SU-DHL-6 (cell line): ENCODE measurements at regions not wholly inside any gene's neighbourhood (a gene's known extent, or its start where the extent isn't known, plus 50 kb on each side); places are given as distances from the start of the nearest gene placed in this dataset.

Experiments used
- H2AFZ ChIP-seq: fragments of 200-600 bp; sonication (generic); 2 replicates; pipeline ENCODE4 v1.6.1; 2014; ENCODE audit warnings: low read depth, mild to moderate bottlenecking, moderate library complexity, mixed read lengths, antibody characterized with exemption, low read length; ENCODE audit not compliant: severe bottlenecking
- H3F3A ChIP-seq: fragments of 200-600 bp; shearing (Covaris generic); 2 replicates; pipeline ENCODE4 v1.6.0; 2016; ENCODE audit warnings: antibody characterized with exemption, mild to moderate bottlenecking; ENCODE audit not compliant: insufficient read depth
- H3K27ac ChIP-seq: fragments of 200-600 bp; sonication (generic); 2 replicates; pipeline ENCODE4 v1.5.1; 2016; ENCODE audit warnings: low read depth, mild to moderate bottlenecking, low read length, moderate library complexity, mixed read lengths
- H3K27me3 ChIP-seq: fragments of 200-600 bp; sonication (generic), shearing (Covaris generic); 2 replicates; pipeline ENCODE4 v1.6.0; 2014; ENCODE audit warnings: mild to moderate bottlenecking, low read length
- H3K36me3 ChIP-seq: fragments of 200-600 bp; sonication (generic); 2 replicates; pipeline ENCODE4 v1.6.1; 2014; ENCODE audit warnings: mild to moderate bottlenecking, low read length, mixed read lengths
- H3K4me2 ChIP-seq: fragments of 300-600, 200-600 bp; shearing (Covaris generic), sonication (generic); 2 replicates; pipeline ENCODE4 v1.6.0; 2014; ENCODE audit warnings: low read length, low read depth, mild to moderate bottlenecking; ENCODE audit not compliant: poor library complexity, severe bottlenecking
- H3K4me3 ChIP-seq: fragments of 200-600 bp; sonication (generic); 2 replicates; pipeline ENCODE4 v1.5.1; 2014; ENCODE audit warnings: antibody characterized with exemption, low read length, mild to moderate bottlenecking, mixed read lengths; ENCODE audit not compliant: insufficient read depth, poor library complexity, severe bottlenecking
- H3K79me2 ChIP-seq: fragments of 200-600 bp; sonication (generic); 2 replicates; pipeline ENCODE4 v1.6.1; 2014; ENCODE audit warnings: mild to moderate bottlenecking, low read length, moderate library complexity; ENCODE audit not compliant: insufficient read depth
- H3K9ac ChIP-seq: fragments of 200-600 bp; sonication (generic); 2 replicates; pipeline ENCODE4 v1.7.0; 2014; ENCODE audit warnings: mild to moderate bottlenecking, low read length
- H3K9me2 ChIP-seq: fragments of 200-600 bp; sonication (generic); replicated peaks from 2 replicates; pipeline ENCODE4 v1.6.1; 2014; ENCODE audit warnings: low read length; ENCODE audit not compliant: insufficient read depth
- H3K9me3 ChIP-seq: fragments of 200-600 bp; sonication (generic); 2 replicates; pipeline ENCODE4 v1.6.1; 2014; ENCODE audit warnings: low read length, mixed read lengths; ENCODE audit not compliant: insufficient read depth
- H4K20me1 ChIP-seq: fragments of 200-600 bp; sonication (generic); 2 replicates; pipeline ENCODE4 v1.6.1; 2014; ENCODE audit warnings: low read depth, mild to moderate bottlenecking, antibody characterized with exemption, low read length, moderate library complexity, mixed read lengths
- EZH2phosphoT487 ChIP-seq: fragments of 200-600 bp; sonication (generic), shearing (Covaris generic); conservative IDR thresholded peaks from 2 replicates; pipeline ENCODE4 v1.6.1; 2018; ENCODE audit warnings: mild to moderate bottlenecking, antibody characterized with exemption, low read length, moderate library complexity, mixed read lengths
- TF ChIP-seq, protein P1 (sequence below): fragments of 200-600 bp; sonication (generic); IDR thresholded peaks from one replicate; pipeline ENCODE4 v1.5.1; 2017; ENCODE audit warnings: antibody characterized with exemption, mild to moderate bottlenecking, low read length, moderate library complexity; ENCODE audit not compliant: insufficient read depth, poor library complexity, severe bottlenecking

DNA sequence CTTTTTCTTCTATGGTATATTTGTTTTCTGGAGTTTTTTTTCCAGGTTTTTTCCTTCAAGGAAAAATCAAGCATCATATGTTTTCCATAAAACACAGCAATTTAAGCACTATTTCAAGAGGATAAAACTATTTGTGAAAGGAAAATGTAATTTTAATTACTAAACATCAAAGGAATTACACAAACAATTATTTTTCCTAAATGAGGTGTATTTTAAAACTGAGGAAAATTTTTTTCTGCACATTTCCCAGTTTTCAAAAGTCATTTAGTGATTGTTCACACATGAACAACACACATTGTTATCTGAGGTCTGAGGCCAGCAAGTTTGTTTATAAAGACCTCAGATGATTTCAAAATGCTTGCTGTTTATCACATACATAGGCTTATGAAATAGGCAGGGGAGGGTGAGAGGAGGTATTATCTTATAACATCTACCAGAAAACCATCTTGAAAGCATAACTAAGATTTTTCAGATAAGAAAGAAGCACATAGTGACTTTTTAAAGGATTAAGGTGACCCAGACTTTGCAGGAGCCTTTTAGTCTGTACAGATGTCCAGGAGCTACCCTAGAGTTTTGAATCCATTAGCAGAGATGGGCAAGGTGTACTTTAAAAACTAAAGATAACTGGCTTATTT is 381.6 kb downstream of the GJA1 start:
- Histone ChIP-seq H3K9ac (no peak overlapping the region), H3F3A (no peaks in the 10 kb centered on the region), H3K79me2 (no peaks in the 10 kb centered on the region), H3K36me3 (no peaks in the 10 kb centered on the region), H2AFZ (no peak overlapping the region), H3K4me2 (no peak overlapping the region), H3K27me3 (no peaks in the 10 kb centered on the region), H3K9me2 (no peaks in the 10 kb centered on the region), H3K9me3 (peaks cover 8% of the 10 kb centered on the region; the same call in 1 of the 2 replicates), H4K20me1 (no peaks in the 10 kb centered on the region), H3K4me3 (no peak overlapping the region), H3K27ac (no peak overlapping the region)
- TF ChIP-seq EZH2phosphoT487, result no peak
- TF ChIP-seq, protein P1, sequence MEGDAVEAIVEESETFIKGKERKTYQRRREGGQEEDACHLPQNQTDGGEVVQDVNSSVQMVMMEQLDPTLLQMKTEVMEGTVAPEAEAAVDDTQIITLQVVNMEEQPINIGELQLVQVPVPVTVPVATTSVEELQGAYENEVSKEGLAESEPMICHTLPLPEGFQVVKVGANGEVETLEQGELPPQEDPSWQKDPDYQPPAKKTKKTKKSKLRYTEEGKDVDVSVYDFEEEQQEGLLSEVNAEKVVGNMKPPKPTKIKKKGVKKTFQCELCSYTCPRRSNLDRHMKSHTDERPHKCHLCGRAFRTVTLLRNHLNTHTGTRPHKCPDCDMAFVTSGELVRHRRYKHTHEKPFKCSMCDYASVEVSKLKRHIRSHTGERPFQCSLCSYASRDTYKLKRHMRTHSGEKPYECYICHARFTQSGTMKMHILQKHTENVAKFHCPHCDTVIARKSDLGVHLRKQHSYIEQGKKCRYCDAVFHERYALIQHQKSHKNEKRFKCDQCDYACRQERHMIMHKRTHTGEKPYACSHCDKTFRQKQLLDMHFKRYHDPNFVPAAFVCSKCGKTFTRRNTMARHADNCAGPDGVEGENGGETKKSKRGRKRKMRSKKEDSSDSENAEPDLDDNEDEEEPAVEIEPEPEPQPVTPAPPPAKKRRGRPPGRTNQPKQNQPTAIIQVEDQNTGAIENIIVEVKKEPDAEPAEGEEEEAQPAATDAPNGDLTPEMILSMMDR, result no peak

GRCh38 chr6:121823437-121823851 is 388.0 kb downstream of the GJA1 start:
- no peak for TF ChIP-seq EZH2phosphoT487
- TF ChIP-seq, protein P1, result no peak
- H3K4me3 ChIP-seq, result no peak overlapping the region
- no peaks in the 10 kb centered on the region for H3K27me3 ChIP-seq
- no peak overlapping the region for H3K9ac ChIP-seq
- no peaks in the 10 kb centered on the region for H3K9me2 ChIP-seq
- H2AFZ ChIP-seq, result no peak overlapping the region
- H4K20me1 ChIP-seq, result no peaks in the 10 kb centered on the region
- H3F3A ChIP-seq, result no peaks in the 10 kb centered on the region
- peaks cover 8% of the 10 kb centered on the region; the same call in 1 of the 2 replicates for H3K9me3 ChIP-seq
- no peaks in the 10 kb centered on the region for H3K79me2 ChIP-seq
- H3K4me2 ChIP-seq, result no peak overlapping the region
- no peak overlapping the region for H3K27ac ChIP-seq
- H3K36me3 ChIP-seq, result no peaks in the 10 kb centered on the region

DNA sequence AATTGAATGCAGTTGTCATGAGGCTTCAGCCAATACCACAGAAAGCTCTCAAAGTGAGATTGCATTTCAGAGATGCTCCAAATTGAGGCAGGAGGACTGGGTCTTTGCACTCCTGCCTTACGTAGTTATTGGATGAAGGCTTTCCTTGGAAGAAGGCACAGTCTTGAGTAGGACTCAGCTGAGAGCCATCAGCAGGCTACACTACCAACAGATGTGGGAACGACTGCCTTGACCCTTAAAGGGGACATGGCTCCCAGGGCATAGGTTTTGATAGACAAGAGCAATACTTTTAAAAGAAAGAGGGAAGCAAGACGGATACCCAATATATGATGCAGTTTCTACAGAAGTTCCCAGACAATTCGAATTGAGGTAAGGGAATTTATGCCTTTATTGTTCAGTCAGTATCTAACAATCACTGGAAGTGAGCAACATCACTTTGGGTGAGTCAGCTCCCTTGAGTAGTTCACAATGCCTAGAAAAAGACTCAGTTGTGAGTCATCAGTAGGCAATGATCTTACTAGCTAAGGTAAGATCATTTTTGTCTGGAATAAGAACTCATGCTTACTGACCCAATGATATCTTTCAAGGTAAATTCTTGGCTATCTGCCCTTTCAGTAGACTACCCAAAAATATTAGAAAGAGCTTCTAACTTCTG is 390.8 kb downstream of the GJA1 start:
- H3K4me3 ChIP-seq, result no peak overlapping the region
- H3K4me2 ChIP-seq, result no peak overlapping the region

More for the DNA sequence above, 390.8 kb downstream of the GJA1 start:
- H4K20me1 ChIP-seq, result no peaks in the 10 kb centered on the region
- H3F3A ChIP-seq, result no peaks in the 10 kb centered on the region
- H3K27ac ChIP-seq, result no peak overlapping the region
- no peaks in the 10 kb centered on the region for H3K27me3 ChIP-seq
- no peaks in the 10 kb centered on the region for H3K9me2 ChIP-seq
- no peaks in the 10 kb centered on the region for H3K36me3 ChIP-seq
- H3K79me2 ChIP-seq, result no peaks in the 10 kb centered on the region
- TF ChIP-seq, protein P1, result no peak
- TF ChIP-seq EZH2phosphoT487, result no peak
- H3K9ac ChIP-seq, result no peak overlapping the region
- H3K9me3 ChIP-seq, result no peaks in the 10 kb centered on the region
- no peak overlapping the region for H2AFZ ChIP-seq
